HG03045 (cell line): ENCODE measurements at regions not wholly inside any gene's neighbourhood (a gene's known extent, or its start where the extent isn't known, plus 50 kb on each side); places are given as distances from the start of the nearest gene placed in this dataset.

ENCODE experiments used
- ATAC-seq: cut with Tn5 transposase; IDR thresholded peaks from one replicate; pipeline ENCODE4 v1.9.1; 2021; ENCODE audit warnings: mild to moderate bottlenecking, moderate library complexity; ENCODE audit not compliant: unreplicated experiment

GRCh38 chr18:27699137-27699536 is 477.8 kb downstream of the CDH2 start:
- ATAC-seq, result no peak

GRCh38 chr18:27696148-27696547 is 480.8 kb downstream of the CDH2 start:
- no peak for ATAC-seq

- no peak for ATAC-seq
These were observed 481.4 kb downstream of the CDH2 start for GRCh38 chr18:27695503-27695902.

- ATAC-seq, result no peak
These were observed 481.9 kb downstream of the CDH2 start for GRCh38 chr18:27695052-27695451.

- no peak for ATAC-seq
These were observed 488.3 kb downstream of the CDH2 start for GRCh38 chr18:27688581-27688980.

GRCh38 chr18:27687351-27687979 is 489.5 kb downstream of the CDH2 start:
- ATAC-seq, result no peak

GRCh38 chr18:27685807-27686412 is 491.0 kb downstream of the CDH2 start:
- no peak for ATAC-seq

GRCh38 chr18:27685091-27685490 is 491.8 kb downstream of the CDH2 start:
- no peak for ATAC-seq

GRCh38 chr18:27674411-27674810 is 489.3 kb upstream of the CHST9 start:
- ATAC-seq, result no peak

GRCh38 chr18:27673861-27674260 is 488.8 kb upstream of the CHST9 start:
- ATAC-seq, result no peak

- ATAC-seq, result no peak
These were observed 483.1 kb upstream of the CHST9 start for GRCh38 chr18:27668158-27668557.

GRCh38 chr18:27667064-27667463 is 482.0 kb upstream of the CHST9 start:
- no peak for ATAC-seq

GRCh38 chr18:27666016-27666415 is 480.9 kb upstream of the CHST9 start:
- ATAC-seq, result no peak

GRCh38 chr18:27665264-27665799 is 480.2 kb upstream of the CHST9 start:
- ATAC-seq, result no peak

GRCh38 chr18:27662949-27663348 is 477.8 kb upstream of the CHST9 start:
- no peak for ATAC-seq

GRCh38 chr18:27662537-27662936 is 477.4 kb upstream of the CHST9 start:
- no peak for ATAC-seq

GRCh38 chr18:27661320-27662018 is 476.4 kb upstream of the CHST9 start:
- no peak for ATAC-seq

GRCh38 chr18:27656905-27657304 is 471.8 kb upstream of the CHST9 start:
- no peak for ATAC-seq

- no peak for ATAC-seq
These were observed 471.2 kb upstream of the CHST9 start for GRCh38 chr18:27656167-27656778.

GRCh38 chr18:27653247-27653646 is 468.1 kb upstream of the CHST9 start:
- ATAC-seq, result no peak

- no peak for ATAC-seq
These were observed 467.5 kb upstream of the CHST9 start for GRCh38 chr18:27652480-27653121.
